IPS-15b (cell line): ENCODE measurements at regions not wholly inside any gene's neighbourhood (a gene's known extent, or its start where the extent isn't known, plus 50 kb on each side); places are given as distances from the start of the nearest gene placed in this dataset.

Experiments used
- H3K27me3 ChIP-seq: one replicate; pipeline ENCODE4 v1.6.1; 2013; ENCODE audit warnings: low read length; ENCODE audit not compliant: control insufficient read depth, insufficient read depth
- H3K36me3 ChIP-seq: one replicate; pipeline ENCODE4 v1.6.1; 2013; ENCODE audit warnings: low read length; ENCODE audit not compliant: control insufficient read depth, insufficient read depth
- H3K4me1 ChIP-seq: one replicate; pipeline ENCODE4 v1.6.1; 2013; ENCODE audit warnings: mild to moderate bottlenecking, low read length; ENCODE audit not compliant: control insufficient read depth, insufficient read depth
- H3K4me3 ChIP-seq: one replicate; pipeline ENCODE4 v1.5.1; 2013; ENCODE audit warnings: low read depth, low read length
- H3K9ac ChIP-seq: one replicate; pipeline ENCODE4 v1.6.1; 2013; ENCODE audit warnings: low read depth, mild to moderate bottlenecking, low read length
- H3K9me3 ChIP-seq: one replicate; pipeline ENCODE4 v1.6.1; 2013; ENCODE audit warnings: mild to moderate bottlenecking, low read length; ENCODE audit not compliant: control insufficient read depth, insufficient read depth

GRCh38 chr7:136698231-136698630 lies 170.2 kb upstream of the CHRM2 start:
- no peak overlapping the region for H3K9ac ChIP-seq
- H3K27me3 ChIP-seq, result no peaks in the 10 kb centered on the region
- H3K9me3 ChIP-seq, result no peaks in the 10 kb centered on the region
- no peaks in the 10 kb centered on the region for H3K4me1 ChIP-seq
- H3K36me3 ChIP-seq, result no peaks in the 10 kb centered on the region
- no peak overlapping the region for H3K4me3 ChIP-seq

GRCh38 chr7:136697271-136697670 lies 171.2 kb upstream of the CHRM2 start:
- Histone ChIP-seq H3K9ac (no peak overlapping the region), H3K9me3 (no peaks in the 10 kb centered on the region), H3K27me3 (no peaks in the 10 kb centered on the region), H3K4me1 (no peaks in the 10 kb centered on the region), H3K4me3 (no peak overlapping the region), H3K36me3 (no peaks in the 10 kb centered on the region)

GRCh38 chr7:136693166-136694119 lies 175.0 kb upstream of the CHRM2 start:
- H3K36me3 ChIP-seq, result no peaks in the 10 kb centered on the region
- H3K4me1 ChIP-seq, result no peaks in the 10 kb centered on the region
- H3K4me3 ChIP-seq, result no peak overlapping the region
- H3K9me3 ChIP-seq, result no peaks in the 10 kb centered on the region
- H3K9ac ChIP-seq, result no peak overlapping the region
- H3K27me3 ChIP-seq, result no peaks in the 10 kb centered on the region

GRCh38 chr7:136692221-136692620 lies 176.2 kb upstream of the CHRM2 start:
- Histone ChIP-seq H3K27me3 (no peaks in the 10 kb centered on the region), H3K4me1 (no peaks in the 10 kb centered on the region), H3K4me3 (no peak overlapping the region), H3K9ac (no peak overlapping the region), H3K9me3 (no peaks in the 10 kb centered on the region), H3K36me3 (no peaks in the 10 kb centered on the region)

- H3K4me3 ChIP-seq, result no peak overlapping the region
- no peaks in the 10 kb centered on the region for H3K4me1 ChIP-seq
Observed at GRCh38 chr7:136688601-136689000, 179.9 kb upstream of the CHRM2 start.

GRCh38 chr7:136687693-136688322 lies 180.6 kb upstream of the CHRM2 start:
- H3K36me3 ChIP-seq, result no peaks in the 10 kb centered on the region
- no peaks in the 10 kb centered on the region for H3K27me3 ChIP-seq
- H3K4me3 ChIP-seq, result no peak overlapping the region
- H3K9me3 ChIP-seq, result no peaks in the 10 kb centered on the region
- no peak overlapping the region for H3K9ac ChIP-seq
- H3K4me1 ChIP-seq, result no peaks in the 10 kb centered on the region

More at GRCh38 chr7:136688601-136689000, 179.9 kb upstream of the CHRM2 start:
- H3K36me3 ChIP-seq, result no peaks in the 10 kb centered on the region
- no peaks in the 10 kb centered on the region for H3K27me3 ChIP-seq
- H3K9ac ChIP-seq, result no peak overlapping the region
- H3K9me3 ChIP-seq, result no peaks in the 10 kb centered on the region

- no peaks in the 10 kb centered on the region for H3K9me3 ChIP-seq
- no peak overlapping the region for H3K9ac ChIP-seq
- H3K4me1 ChIP-seq, result no peaks in the 10 kb centered on the region
- no peak overlapping the region for H3K4me3 ChIP-seq
- H3K27me3 ChIP-seq, result no peaks in the 10 kb centered on the region
- no peaks in the 10 kb centered on the region for H3K36me3 ChIP-seq
Observed at GRCh38 chr7:136685501-136686173, 182.8 kb upstream of the CHRM2 start.

GRCh38 chr7:136677471-136678365 lies 190.7 kb upstream of the CHRM2 start:
- Histone ChIP-seq H3K4me1 (no peaks in the 10 kb centered on the region), H3K9me3 (no peaks in the 10 kb centered on the region), H3K4me3 (no peak overlapping the region), H3K27me3 (no peaks in the 10 kb centered on the region), H3K9ac (no peak overlapping the region), H3K36me3 (no peaks in the 10 kb centered on the region)

GRCh38 chr7:136667584-136667983 lies 200.9 kb upstream of the CHRM2 start:
- H3K36me3 ChIP-seq, result no peaks in the 10 kb centered on the region
- H3K27me3 ChIP-seq, result no peaks in the 10 kb centered on the region
- no peaks in the 10 kb centered on the region for H3K4me1 ChIP-seq
- no peaks in the 10 kb centered on the region for H3K9me3 ChIP-seq
- no peak overlapping the region for H3K9ac ChIP-seq
- H3K4me3 ChIP-seq, result no peak overlapping the region

- Histone ChIP-seq H3K4me1 (no peaks in the 10 kb centered on the region), H3K9me3 (no peaks in the 10 kb centered on the region), H3K4me3 (no peak overlapping the region), H3K36me3 (no peaks in the 10 kb centered on the region), H3K27me3 (no peaks in the 10 kb centered on the region), H3K9ac (no peak overlapping the region)
Observed at GRCh38 chr7:136665878-136666509, 202.5 kb upstream of the CHRM2 start.

GRCh38 chr7:136664537-136664936 lies 203.9 kb upstream of the CHRM2 start:
- Histone ChIP-seq H3K36me3 (no peaks in the 10 kb centered on the region), H3K9me3 (no peaks in the 10 kb centered on the region), H3K4me1 (no peaks in the 10 kb centered on the region), H3K4me3 (no peak overlapping the region), H3K27me3 (no peaks in the 10 kb centered on the region), H3K9ac (no peak overlapping the region)
